Esophagus squamous epithelium (tissue), 5 donors: ENCODE measurements at regions not wholly inside any gene's neighbourhood (a gene's known extent, or its start where the extent isn't known, plus 50 kb on each side); places are given as distances from the start of the nearest gene placed in this dataset.
"Not testable (repeated sequence)": the region's sequence is repeated elsewhere in the genome, so short reads cannot be mapped to it uniquely, and the experiment has no call there.

Experiments
- DNase-seq: peaks from one replicate; lab custom pipeline; 2025; lab: John Stamatoyannopoulos, UW
- H3K27ac ChIP-seq, 4 donors: fragments of 200-600 bp; sonication (generic); one replicate each; pipeline ENCODE4 v1.5.1; 2016 to 2019; ENCODE audit warnings: mild to moderate bottlenecking in 1 of 4
- H3K27me3 ChIP-seq, 4 donors: fragments of 200-600 bp; sonication (generic); 1 replicate in 3 of 4; 2 replicates in 1 of 4; pipeline versions ENCODE4 v1.5.1 to v1.6.0; 2017 to 2021; ENCODE audit warnings: antibody characterized with exemption in 1 of 4
- H3K36me3 ChIP-seq, 3 donors: fragments of 200-600 bp; sonication (generic); one replicate each; pipeline ENCODE4 v1.5.1; 2016 to 2019
- H3K4me1 ChIP-seq, 3 donors: fragments of 200-600 bp; sonication (generic); one replicate each; pipeline ENCODE4 v1.5.1; 2017 to 2019
- H3K4me3 ChIP-seq, 4 donors: fragments of 200-600 bp; sonication (generic); 1 replicate in 3 of 4; 2 replicates in 1 of 4; pipeline ENCODE4 v1.5.1; 2016 to 2019; ENCODE audit warnings: mild to moderate bottlenecking in 2 of 4, moderate library complexity in 1 of 4
- H3K9me3 ChIP-seq, 3 donors: fragments of 200-600 bp; sonication (generic); one replicate each; pipeline ENCODE4 v1.5.1; 2016 to 2019
- CTCF ChIP-seq, 6 experiments: fragments of 450-650 bp in 4 of 6; fragments of 200-600 bp in 2 of 6; sonication (generic) in 2 of 6; IDR thresholded peaks; one replicate each; pipeline ENCODE4 v1.5.1; 2016 to 2019; ENCODE audit warnings: antibody characterized with exemption in 6 of 6, mild to moderate bottlenecking in 4 of 6, moderate library complexity in 4 of 6
- POLR2A ChIP-seq, 4 donors: fragments of 450-650 bp; IDR thresholded peaks; one replicate each; pipeline ENCODE4 v1.6.1; 2017; ENCODE audit warnings: antibody characterized with exemption in 4 of 4, mild to moderate bottlenecking in 4 of 4, moderate library complexity in 3 of 4
- WGBS, 2 donors: methylation state at CpG; one replicate each; pipeline ENCODE4 v1.1.5; 2018; 5-methylcytosine and 5-hydroxymethylcytosine counted together
- intact Hi-C: fragments of 100-400 bp; cut with DNase I; formaldehyde crosslinking; loops from one replicate; pipeline ENCODE4 v1.15.0; 2022
- donor health status: DM: yes; HTN: yes; CAD: no.

- Histone ChIP-seq H3K27me3 (no peaks in the 10 kb centered on the region), H3K27ac (no peak overlapping the region), H3K9me3 (no peaks in the 10 kb centered on the region), H3K4me1 (no peaks in the 10 kb centered on the region), H3K4me3 (no peak overlapping the region), H3K36me3 (no peaks in the 10 kb centered on the region)
- WGBS, 2 donors: 36 to 38% methylated on average over 1 of the region's 1 CpG
- intact Hi-C loops: no loop called here
- TF ChIP-seq CTCF (IDR thresholded peaks at IDR 0.05): no peak
- TF ChIP-seq POLR2A (IDR thresholded peaks at IDR 0.05): no peak
- no peak for DNase-seq
Measured at GRCh38 chr7:119647286-119647685, 625.7 kb upstream of the KCND2 start.

- H3K9me3 ChIP-seq, intact Hi-C loops, H3K27me3 ChIP-seq, H3K4me3 ChIP-seq, H3K27ac ChIP-seq, DNase-seq, H3K4me1 ChIP-seq, H3K36me3 ChIP-seq: not testable (repeated sequence)
- 62% methylated on average over 3 of the region's 3 CpGs for WGBS, 2 donors
Measured at GRCh38 chr7:119648752-119649151, 624.2 kb upstream of the KCND2 start.

- no peaks in the 10 kb centered on the region for H3K36me3 ChIP-seq
- no peaks in the 10 kb centered on the region for H3K4me1 ChIP-seq
- intact Hi-C loops: no loop called here
- TF ChIP-seq POLR2A (IDR thresholded peaks at IDR 0.05): no peak
- TF ChIP-seq CTCF (IDR thresholded peaks at IDR 0.05): no peak
- no peak overlapping the region for H3K27ac ChIP-seq
- no peak overlapping the region for H3K4me3 ChIP-seq
- no peak for DNase-seq
- 43 to 52% methylated on average over 2 of the region's 2 CpGs for WGBS, 2 donors
- no peaks in the 10 kb centered on the region for H3K27me3 ChIP-seq
- no peaks in the 10 kb centered on the region for H3K9me3 ChIP-seq
Measured at GRCh38 chr7:119660080-119660479, 612.9 kb upstream of the KCND2 start.

- Histone ChIP-seq H3K27ac (no peak overlapping the region), H3K36me3 (no peaks in the 10 kb centered on the region), H3K4me3 (no peak overlapping the region), H3K9me3 (no peaks in the 10 kb centered on the region), H3K27me3 (no peaks in the 10 kb centered on the region), H3K4me1 (no peaks in the 10 kb centered on the region)
- intact Hi-C loops: no loop called here
- no peak for DNase-seq
- TF ChIP-seq CTCF (IDR thresholded peaks at IDR 0.05) (no peak), POLR2A (IDR thresholded peaks at IDR 0.05) (no peak)
- 33 to 42% methylated on average over 1 of the region's 1 CpG for WGBS, 2 donors
Measured at GRCh38 chr7:119664601-119665000, 608.4 kb upstream of the KCND2 start.

GRCh38 chr7:119665796-119666195 lies 607.2 kb upstream of the KCND2 start:
- Histone ChIP-seq H3K36me3 (no peaks in the 10 kb centered on the region), H3K27ac (no peak overlapping the region), H3K4me1 (no peaks in the 10 kb centered on the region), H3K9me3 (no peaks in the 10 kb centered on the region), H3K27me3 (no peaks in the 10 kb centered on the region), H3K4me3 (no peak overlapping the region)
- DNase-seq: no peak
- intact Hi-C loops: no loop called here
- TF ChIP-seq POLR2A (IDR thresholded peaks at IDR 0.05): no peak
- TF ChIP-seq CTCF (IDR thresholded peaks at IDR 0.05): no peak

- Histone ChIP-seq H3K36me3 (no peaks in the 10 kb centered on the region), H3K27ac (no peak overlapping the region), H3K4me3 (no peak overlapping the region), H3K9me3 (no peaks in the 10 kb centered on the region), H3K27me3 (no peaks in the 10 kb centered on the region), H3K4me1 (no peaks in the 10 kb centered on the region)
- intact Hi-C loops: no loop called here
- DNase-seq: no peak
- TF ChIP-seq POLR2A (IDR thresholded peaks at IDR 0.05) (no peak), CTCF (IDR thresholded peaks at IDR 0.05) (no peak)
- WGBS, 2 donors: 61 to 62% methylated on average over 2 of the region's 2 CpGs
Measured at GRCh38 chr7:119681336-119681735, 591.6 kb upstream of the KCND2 start.
